ENCODE measurements at regions not wholly inside any gene's neighbourhood (a gene's known extent, or its start where the extent isn't known, plus 50 kb on each side); places are given as distances from the start of the nearest gene placed in this dataset.

GRCh38 chr7:25885057-25885576, 266.9 kb upstream of the NFE2L3 start:
- no peak for TF ChIP-seq CTCF (IDR thresholded peaks at IDR 0.05; ENCODE audit: low read depth, low read length)
- no peak for TF ChIP-seq EZH2phosphoT487 (IDR thresholded peaks at IDR 0.05; ENCODE audit: low read depth)

Data from OCI-LY3 (cell line).